ENCODE measurements at regions not wholly inside any gene's neighbourhood (a gene's known extent, or its start where the extent isn't known, plus 50 kb on each side); places are given as distances from the start of the nearest gene placed in this dataset.
"Not testable (repeated sequence)": the region's sequence is repeated elsewhere in the genome, so short reads cannot be mapped to it uniquely, and the experiment has no call there.

GRCh38 chr12:131229426-131230339 is 276.0 kb downstream of the ADGRD1 start:
- peak in 1 of 2 donors; percentile 68 for DNase-seq (ENCODE audit: low spot score in 2 of 2)
- peaks cover 8% of the 10 kb centered on the region for H3K4me1 ChIP-seq
- H3K27ac ChIP-seq: no peak overlapping the region
- TF ChIP-seq POLR2A (IDR thresholded peaks at IDR 0.05) (no peak), EP300 (IDR thresholded peaks at IDR 0.05) (no peak), CTCF (IDR thresholded peaks at IDR 0.05) (no peak), POLR2AphosphoS5 (IDR thresholded peaks at IDR 0.05) (no peak)
- H3K27me3 ChIP-seq: peaks cover 15% of the 10 kb centered on the region
- H3K36me3 ChIP-seq: no peaks in the 10 kb centered on the region
- 46% methylated on average over 17 of the region's 17 CpGs for WGBS
- no peaks in the 10 kb centered on the region for H3K9me3 ChIP-seq
- H3K4me3 ChIP-seq: no peak overlapping the region

- DNase-seq (ENCODE audit: low spot score in 2 of 2): peak in 1 of 2 donors; percentile 55
Measured at GRCh38 chr12:131230340-131231031, 276.8 kb downstream of the ADGRD1 start.

GRCh38 chr12:131231032-131231980 is 277.6 kb downstream of the ADGRD1 start:
- TF ChIP-seq POLR2A (IDR thresholded peaks at IDR 0.05): no peak
- no peak for TF ChIP-seq EP300 (IDR thresholded peaks at IDR 0.05)
- TF ChIP-seq CTCF (IDR thresholded peaks at IDR 0.05): no peak
- no peak for TF ChIP-seq POLR2AphosphoS5 (IDR thresholded peaks at IDR 0.05)
- no peaks in the 10 kb centered on the region for H3K36me3 ChIP-seq
- H3K4me1 ChIP-seq: peaks cover 8% of the 10 kb centered on the region
- WGBS: 68% methylated on average over 20 of the region's 23 CpGs
- H3K27ac ChIP-seq: no peak overlapping the region
- peaks cover 20% of the 10 kb centered on the region for H3K27me3 ChIP-seq
- DNase-seq (ENCODE audit: low spot score in 2 of 2): no peak
- H3K4me3 ChIP-seq: no peak overlapping the region
- H3K9me3 ChIP-seq: no peaks in the 10 kb centered on the region

More at GRCh38 chr12:131230340-131231031, 276.8 kb downstream of the ADGRD1 start:
- Histone ChIP-seq H3K4me1 (peaks cover 8% of the 10 kb centered on the region), H3K4me3 (no peak overlapping the region), H3K27me3 (peaks cover 15% of the 10 kb centered on the region), H3K9me3 (no peaks in the 10 kb centered on the region), H3K27ac (no peak overlapping the region), H3K36me3 (no peaks in the 10 kb centered on the region)
- TF ChIP-seq POLR2AphosphoS5 (IDR thresholded peaks at IDR 0.05) (no peak), EP300 (IDR thresholded peaks at IDR 0.05) (no peak), CTCF (IDR thresholded peaks at IDR 0.05) (no peak), POLR2A (IDR thresholded peaks at IDR 0.05) (no peak)
- WGBS: 56% methylated on average over 17 of the region's 17 CpGs

- no peaks in the 10 kb centered on the region for H3K36me3 ChIP-seq
- H3K27ac ChIP-seq: no peak overlapping the region
- TF ChIP-seq CTCF (IDR thresholded peaks at IDR 0.05) (no peak), POLR2AphosphoS5 (IDR thresholded peaks at IDR 0.05) (no peak), EP300 (IDR thresholded peaks at IDR 0.05) (no peak), POLR2A (IDR thresholded peaks at IDR 0.05) (no peak)
- H3K27me3 ChIP-seq: peaks cover 20% of the 10 kb centered on the region
- H3K4me3 ChIP-seq: no peak overlapping the region
- DNase-seq (ENCODE audit: low spot score in 2 of 2): no peak
- no peaks in the 10 kb centered on the region for H3K9me3 ChIP-seq
- WGBS: 78% methylated on average over 5 of the region's 5 CpGs
- peaks cover 8% of the 10 kb centered on the region for H3K4me1 ChIP-seq
Measured at GRCh38 chr12:131232036-131232435, 278.3 kb downstream of the ADGRD1 start.

GRCh38 chr12:131232872-131233271 is 279.2 kb downstream of the ADGRD1 start:
- DNase-seq (ENCODE audit: low spot score in 2 of 2); H3K36me3 ChIP-seq; H3K4me1 ChIP-seq; H3K9me3 ChIP-seq; H3K4me3 ChIP-seq; H3K27ac ChIP-seq: not testable (repeated sequence)
- WGBS: 79% methylated on average over 6 of the region's 14 CpGs
- H3K27me3 ChIP-seq: peaks cover 20% of the 10 kb centered on the region

GRCh38 chr12:131233850-131234789 is 280.4 kb downstream of the ADGRD1 start:
- peaks cover 20% of the 10 kb centered on the region for H3K27me3 ChIP-seq
- not testable (repeated sequence) for H3K9me3 ChIP-seq; H3K36me3 ChIP-seq; H3K4me1 ChIP-seq; H3K4me3 ChIP-seq; DNase-seq (ENCODE audit: low spot score in 2 of 2); H3K27ac ChIP-seq
- WGBS: 64% methylated on average over 15 of the region's 16 CpGs

- H3K27me3 ChIP-seq: peaks cover 13% of the 10 kb centered on the region
- DNase-seq (ENCODE audit: low spot score in 2 of 2); H3K36me3 ChIP-seq; H3K4me1 ChIP-seq; H3K4me3 ChIP-seq; H3K9me3 ChIP-seq; H3K27ac ChIP-seq: not testable (repeated sequence)
- WGBS: 20% methylated on average over 1 of the region's 8 CpGs
Measured at GRCh38 chr12:131234841-131235271, 281.1 kb downstream of the ADGRD1 start.

All from suprapubic skin (tissue), 4 donors.